GM12873 (cell line): ENCODE measurements at regions not wholly inside any gene's neighbourhood (a gene's known extent, or its start where the extent isn't known, plus 50 kb on each side); places are given as distances from the start of the nearest gene placed in this dataset.

ENCODE experiments used
- TF ChIP-seq, protein P1 (sequence below): IDR thresholded peaks from 2 replicates; pipeline ENCODE4 v1.5.1; 2012; ENCODE audit warnings: low read depth, mild to moderate bottlenecking, moderate library complexity, low read length, control low read depth; ENCODE audit not compliant: insufficient read depth; ENCODE audit errors: missing control alignments

- TF ChIP-seq, protein P1, sequence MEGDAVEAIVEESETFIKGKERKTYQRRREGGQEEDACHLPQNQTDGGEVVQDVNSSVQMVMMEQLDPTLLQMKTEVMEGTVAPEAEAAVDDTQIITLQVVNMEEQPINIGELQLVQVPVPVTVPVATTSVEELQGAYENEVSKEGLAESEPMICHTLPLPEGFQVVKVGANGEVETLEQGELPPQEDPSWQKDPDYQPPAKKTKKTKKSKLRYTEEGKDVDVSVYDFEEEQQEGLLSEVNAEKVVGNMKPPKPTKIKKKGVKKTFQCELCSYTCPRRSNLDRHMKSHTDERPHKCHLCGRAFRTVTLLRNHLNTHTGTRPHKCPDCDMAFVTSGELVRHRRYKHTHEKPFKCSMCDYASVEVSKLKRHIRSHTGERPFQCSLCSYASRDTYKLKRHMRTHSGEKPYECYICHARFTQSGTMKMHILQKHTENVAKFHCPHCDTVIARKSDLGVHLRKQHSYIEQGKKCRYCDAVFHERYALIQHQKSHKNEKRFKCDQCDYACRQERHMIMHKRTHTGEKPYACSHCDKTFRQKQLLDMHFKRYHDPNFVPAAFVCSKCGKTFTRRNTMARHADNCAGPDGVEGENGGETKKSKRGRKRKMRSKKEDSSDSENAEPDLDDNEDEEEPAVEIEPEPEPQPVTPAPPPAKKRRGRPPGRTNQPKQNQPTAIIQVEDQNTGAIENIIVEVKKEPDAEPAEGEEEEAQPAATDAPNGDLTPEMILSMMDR: no peak
Measured at GRCh38 chr9:75463871-75464270, 375.6 kb downstream of the OSTF1 start.

GRCh38 chr9:75464726-75465125, 376.4 kb downstream of the OSTF1 start:
- TF ChIP-seq, protein P1: no peak

GRCh38 chr9:75467142-75467541, 378.8 kb downstream of the OSTF1 start:
- TF ChIP-seq, protein P1: no peak

DNA sequence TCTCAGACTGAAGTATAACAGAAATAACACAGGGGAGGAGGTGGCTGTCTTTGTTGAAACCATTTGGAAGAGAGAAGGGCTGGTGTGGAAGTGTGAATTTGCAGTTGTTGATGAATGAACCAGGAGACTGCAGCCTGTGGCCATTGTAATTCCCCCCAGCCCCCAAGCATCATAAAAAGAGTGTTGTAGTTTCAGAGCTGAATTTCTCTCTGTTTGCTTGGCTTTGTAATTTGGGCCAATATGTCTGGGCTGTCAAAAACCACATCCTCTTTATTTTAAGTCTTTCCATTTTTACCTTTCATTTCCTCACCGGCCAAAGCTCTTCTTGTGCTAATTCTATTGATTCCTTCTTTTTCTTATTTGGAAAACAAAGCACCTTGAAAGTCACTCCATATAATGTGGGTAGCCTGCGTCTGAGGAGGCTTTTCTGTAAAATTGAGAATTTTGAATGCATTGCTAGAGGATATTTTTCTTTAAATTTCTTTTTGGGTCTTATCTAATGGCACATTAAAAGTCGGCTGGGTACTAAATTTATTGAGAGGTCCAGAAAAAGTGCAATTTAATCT, 383.3 kb downstream of the OSTF1 start:
- TF ChIP-seq, protein P1: no peak

DNA sequence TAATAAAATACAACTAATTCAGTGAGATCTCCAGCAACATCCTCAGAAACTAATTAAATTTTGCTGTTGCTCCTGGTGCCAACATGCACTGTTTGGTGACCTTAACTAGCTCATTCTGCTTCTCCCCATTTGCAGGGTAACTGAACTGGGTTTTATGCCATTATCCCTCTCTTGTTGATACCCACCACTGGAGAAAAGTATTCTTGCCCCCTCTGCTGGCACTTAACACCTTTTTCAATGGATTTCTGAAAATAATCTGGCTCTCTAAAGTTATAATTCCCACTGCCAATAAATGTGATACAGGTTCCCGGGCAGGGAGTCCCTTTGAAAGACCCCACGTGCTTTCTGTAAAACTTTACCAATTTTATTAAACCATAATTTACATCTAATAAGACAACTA, 394.3 kb downstream of the OSTF1 start:
- TF ChIP-seq, protein P1: no peak

- TF ChIP-seq, protein P1: no peak
Measured at GRCh38 chr9:75483636-75484035, 395.3 kb downstream of the OSTF1 start.

DNA sequence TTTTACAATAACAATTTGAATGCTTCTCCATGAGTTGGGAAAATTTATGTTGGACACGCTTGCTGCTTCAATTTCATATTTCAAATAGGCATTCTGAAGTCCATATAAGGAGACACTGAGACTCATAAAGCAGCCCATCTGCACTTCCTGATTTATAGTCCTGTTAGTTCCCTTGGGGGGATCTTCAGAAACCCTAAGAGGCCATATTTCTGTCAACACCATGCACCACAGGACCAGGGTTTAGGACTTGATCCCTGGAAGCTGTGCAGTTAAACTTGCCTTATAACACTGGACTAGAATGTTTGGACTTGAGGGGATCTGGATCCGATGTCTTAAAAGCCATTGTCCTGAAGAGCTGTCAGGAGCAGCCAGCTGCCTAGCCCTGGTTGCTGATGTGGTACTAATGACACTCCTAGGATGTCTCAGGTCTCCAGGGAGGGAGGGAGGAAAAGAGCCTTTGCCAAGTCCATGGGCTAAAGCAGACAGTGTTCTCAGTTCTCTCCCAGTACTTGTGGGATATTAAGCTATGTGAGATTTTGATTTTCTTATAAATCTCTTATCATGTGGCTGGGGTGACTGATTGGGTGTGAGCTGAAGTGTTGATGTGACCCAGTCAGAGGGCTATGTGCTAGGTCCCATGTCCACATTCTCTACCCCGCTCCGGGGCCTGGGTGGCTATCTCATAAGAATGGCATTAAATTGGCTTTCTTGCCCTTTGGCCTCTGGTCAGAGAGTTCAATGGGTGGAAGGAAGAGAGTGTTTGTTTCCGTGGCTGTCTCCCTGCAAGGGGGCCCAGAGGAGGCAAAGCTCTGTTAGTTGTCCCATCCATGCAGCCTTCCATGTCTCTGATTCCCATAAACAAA, 399.8 kb downstream of the OSTF1 start:
- TF ChIP-seq, protein P1: no peak
